ENCODE measurements at regions not wholly inside any gene's neighbourhood (a gene's known extent, or its start where the extent isn't known, plus 50 kb on each side); places are given as distances from the start of the nearest gene placed in this dataset.

DNA sequence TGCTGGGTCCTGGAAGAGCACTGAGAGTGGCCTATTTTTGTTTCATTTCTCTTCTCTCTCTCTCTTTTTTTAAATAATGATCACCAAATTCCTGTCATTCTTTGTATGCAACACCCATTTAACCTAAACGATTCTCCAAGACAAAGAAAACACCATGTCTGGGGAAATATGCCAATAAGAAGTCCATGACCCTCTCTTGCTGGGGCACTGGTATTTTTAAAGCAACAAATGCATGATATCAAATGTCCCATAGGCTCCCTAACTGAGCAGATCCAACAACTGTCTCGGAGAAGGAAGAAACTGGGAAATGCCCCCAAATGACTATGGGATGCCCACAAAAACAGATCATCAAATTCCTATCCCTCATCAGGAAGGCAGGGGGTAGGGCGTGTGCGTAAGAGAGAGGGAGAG is 567.4 kb downstream of the CCDC171 start:
- DNase-seq (ENCODE audit: low read depth, low spot score) (no peak), ATAC-seq (no peak)
- CTCF ChIA-PET, result no interaction called here
- Histone ChIP-seq H3K27me3 (ENCODE audit: insufficient read depth, low read length) (no peaks in the 10 kb centered on the region), H3K9me3 (ENCODE audit: control insufficient read depth in 1 of 2, insufficient read depth in 1 of 2, low read depth in 1 of 2, low read length in 2 of 2) (no peaks in the 10 kb centered on the region), H3K27ac (ENCODE audit: low read depth, low read length) (no peak overlapping the region), H2AFZ (ENCODE audit: low read depth, low read length, poor library complexity, severe bottlenecking) (no peak overlapping the region), H3K79me2 (ENCODE audit: insufficient read depth, low read length) (no peaks in the 10 kb centered on the region), H3K4me3 (replicated peaks in 1 of 2; ENCODE audit: low read depth in 1 of 2, low read length in 2 of 2) (no peak overlapping the region), H4K20me1 (ENCODE audit: insufficient read depth) (no peaks in the 10 kb centered on the region), H3K9me2 (ENCODE audit: insufficient read depth) (no peaks in the 10 kb centered on the region), H3K4me2 (ENCODE audit: low read length) (no peak overlapping the region), H3K36me3 (ENCODE audit: control insufficient read depth in 1 of 2, insufficient read depth in 2 of 2, low read length in 2 of 2) (no peaks in the 10 kb centered on the region), H3K4me1 (ENCODE audit: control insufficient read depth in 1 of 2, insufficient read depth in 2 of 2, low read length in 2 of 2) (no peaks in the 10 kb centered on the region), H3K9ac (ENCODE audit: low read length) (no peak overlapping the region)
- POLR2A ChIA-PET, result no interaction called here
- RAD21 ChIA-PET (ENCODE audit: low non-redundant PET in 1 of 2, low total read pairs in 2 of 2, uncharacterized antibody in 2 of 2, unreplicated experiment in 2 of 2), result no interaction called here
- intact Hi-C loops (cut with micrococcal nuclease), result no loop called here
- TF ChIP-seq, protein P1, sequence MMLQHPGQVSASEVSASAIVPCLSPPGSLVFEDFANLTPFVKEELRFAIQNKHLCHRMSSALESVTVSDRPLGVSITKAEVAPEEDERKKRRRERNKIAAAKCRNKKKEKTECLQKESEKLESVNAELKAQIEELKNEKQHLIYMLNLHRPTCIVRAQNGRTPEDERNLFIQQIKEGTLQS (IDR thresholded peaks at IDR 0.05), result no peak
- no peak for TF ChIP-seq YY1 (IDR thresholded peaks at IDR 0.05; ENCODE audit: extremely low read depth, insufficient replicate concordance, low read depth, low read length)
- TF ChIP-seq CBX3 (IDR thresholded peaks at IDR 0.05; ENCODE audit: low read depth), result no peak
- no peak for TF ChIP-seq SRF (IDR thresholded peaks at IDR 0.05; ENCODE audit: low read depth)
- TF ChIP-seq, protein P2, sequence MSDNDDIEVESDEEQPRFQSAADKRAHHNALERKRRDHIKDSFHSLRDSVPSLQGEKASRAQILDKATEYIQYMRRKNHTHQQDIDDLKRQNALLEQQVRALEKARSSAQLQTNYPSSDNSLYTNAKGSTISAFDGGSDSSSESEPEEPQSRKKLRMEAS (IDR thresholded peaks at IDR 0.05), result no peak
- no peak for TF ChIP-seq JUND (IDR thresholded peaks at IDR 0.05)
- no peak for TF ChIP-seq EGR1 (IDR thresholded peaks at IDR 0.05; ENCODE audit: low read depth)
- TF ChIP-seq EZH2 (IDR thresholded peaks at IDR 0.05), result no peak
- TF ChIP-seq POLR2A (IDR thresholded peaks at IDR 0.05; ENCODE audit: borderline replicate concordance, extremely low read depth, insufficient read depth, insufficient read length), result no peak
- no peak for TF ChIP-seq TCF7L2 (IDR thresholded peaks at IDR 0.05; ENCODE audit: borderline replicate concordance, extremely low read depth, insufficient read depth, insufficient read length)
- no peak for TF ChIP-seq EZH2phosphoT487 (IDR thresholded peaks at IDR 0.05; ENCODE audit: borderline replicate concordance)
- TF ChIP-seq SIN3A (IDR thresholded peaks at IDR 0.05; ENCODE audit: low read depth), result no peak
- TF ChIP-seq, protein P3, sequence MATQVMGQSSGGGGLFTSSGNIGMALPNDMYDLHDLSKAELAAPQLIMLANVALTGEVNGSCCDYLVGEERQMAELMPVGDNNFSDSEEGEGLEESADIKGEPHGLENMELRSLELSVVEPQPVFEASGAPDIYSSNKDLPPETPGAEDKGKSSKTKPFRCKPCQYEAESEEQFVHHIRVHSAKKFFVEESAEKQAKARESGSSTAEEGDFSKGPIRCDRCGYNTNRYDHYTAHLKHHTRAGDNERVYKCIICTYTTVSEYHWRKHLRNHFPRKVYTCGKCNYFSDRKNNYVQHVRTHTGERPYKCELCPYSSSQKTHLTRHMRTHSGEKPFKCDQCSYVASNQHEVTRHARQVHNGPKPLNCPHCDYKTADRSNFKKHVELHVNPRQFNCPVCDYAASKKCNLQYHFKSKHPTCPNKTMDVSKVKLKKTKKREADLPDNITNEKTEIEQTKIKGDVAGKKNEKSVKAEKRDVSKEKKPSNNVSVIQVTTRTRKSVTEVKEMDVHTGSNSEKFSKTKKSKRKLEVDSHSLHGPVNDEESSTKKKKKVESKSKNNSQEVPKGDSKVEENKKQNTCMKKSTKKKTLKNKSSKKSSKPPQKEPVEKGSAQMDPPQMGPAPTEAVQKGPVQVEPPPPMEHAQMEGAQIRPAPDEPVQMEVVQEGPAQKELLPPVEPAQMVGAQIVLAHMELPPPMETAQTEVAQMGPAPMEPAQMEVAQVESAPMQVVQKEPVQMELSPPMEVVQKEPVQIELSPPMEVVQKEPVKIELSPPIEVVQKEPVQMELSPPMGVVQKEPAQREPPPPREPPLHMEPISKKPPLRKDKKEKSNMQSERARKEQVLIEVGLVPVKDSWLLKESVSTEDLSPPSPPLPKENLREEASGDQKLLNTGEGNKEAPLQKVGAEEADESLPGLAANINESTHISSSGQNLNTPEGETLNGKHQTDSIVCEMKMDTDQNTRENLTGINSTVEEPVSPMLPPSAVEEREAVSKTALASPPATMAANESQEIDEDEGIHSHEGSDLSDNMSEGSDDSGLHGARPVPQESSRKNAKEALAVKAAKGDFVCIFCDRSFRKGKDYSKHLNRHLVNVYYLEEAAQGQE (IDR thresholded peaks at IDR 0.05; ENCODE audit: low read depth), result no peak
- no peak for TF ChIP-seq CEBPB (IDR thresholded peaks at IDR 0.05; ENCODE audit: low read depth)
- no peak for TF ChIP-seq ZBTB33 (IDR thresholded peaks at IDR 0.05; ENCODE audit: extremely low read depth, insufficient replicate concordance, low read length)
- TF ChIP-seq RAD21 (IDR thresholded peaks at IDR 0.05; ENCODE audit: low read depth), result no peak
- TF ChIP-seq ZNF274 (IDR thresholded peaks at IDR 0.05; ENCODE audit: low read depth, low read length), result no peak
- TF ChIP-seq ELF1 (IDR thresholded peaks at IDR 0.05; ENCODE audit: borderline replicate concordance, low read depth), result no peak
- TF ChIP-seq SP1 (IDR thresholded peaks at IDR 0.05; ENCODE audit: low read depth), result no peak
- no TSS peak for BruUV-seq (replicated peaks)
